Stimulated activated CD8-positive, alpha-beta memory T cell treated with anti-CD3 and anti-CD28 coated beads, Interleukin-12 subunit alpha, Interleukin-12 subunit beta, amount 100 ng/mL, for 1 hour (primary cell): ENCODE measurements at regions not wholly inside any gene's neighbourhood (a gene's known extent, or its start where the extent isn't known, plus 50 kb on each side); places are given as distances from the start of the nearest gene placed in this dataset.

Experiments
- DNase-seq: peaks from one replicate; pipeline ENCODE4 v3.0.0-alpha.2; 2020; ENCODE audit warnings: low read depth

DNA sequence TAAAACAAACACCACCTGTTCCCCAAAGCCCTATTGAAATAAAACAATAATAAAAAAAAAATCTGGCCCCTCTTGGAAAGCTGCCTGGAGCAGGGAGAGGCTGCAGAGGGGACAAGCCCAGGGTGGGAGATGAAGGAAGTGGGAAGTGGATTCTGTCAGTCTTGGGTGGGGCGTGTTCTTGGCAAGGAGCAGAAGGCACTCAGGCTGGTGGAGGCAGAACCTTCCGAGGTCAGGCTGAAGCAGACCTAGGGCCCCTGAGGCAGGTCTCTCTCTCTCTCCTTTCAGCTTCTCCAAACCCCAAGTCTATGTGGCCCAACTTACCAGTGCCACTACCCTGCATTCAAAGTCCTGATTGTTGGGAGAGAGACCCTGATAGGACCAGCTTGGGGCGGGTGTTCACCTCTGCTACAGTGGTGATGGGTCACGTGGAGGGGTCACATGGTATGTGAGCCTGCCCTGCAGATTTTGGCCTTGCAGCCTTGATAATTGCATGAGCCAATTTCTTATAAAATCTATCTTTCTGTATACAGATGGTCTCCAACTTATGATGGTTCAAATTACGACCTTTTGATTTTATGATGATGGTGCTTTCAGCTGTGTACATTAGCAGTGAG lies 145.4 kb upstream of the C1orf174 start:
- DNase-seq, result no peak

- DNase-seq, result no peak
Measured at GRCh38 chr1:4046836-4047461, 146.9 kb upstream of the C1orf174 start.

DNA sequence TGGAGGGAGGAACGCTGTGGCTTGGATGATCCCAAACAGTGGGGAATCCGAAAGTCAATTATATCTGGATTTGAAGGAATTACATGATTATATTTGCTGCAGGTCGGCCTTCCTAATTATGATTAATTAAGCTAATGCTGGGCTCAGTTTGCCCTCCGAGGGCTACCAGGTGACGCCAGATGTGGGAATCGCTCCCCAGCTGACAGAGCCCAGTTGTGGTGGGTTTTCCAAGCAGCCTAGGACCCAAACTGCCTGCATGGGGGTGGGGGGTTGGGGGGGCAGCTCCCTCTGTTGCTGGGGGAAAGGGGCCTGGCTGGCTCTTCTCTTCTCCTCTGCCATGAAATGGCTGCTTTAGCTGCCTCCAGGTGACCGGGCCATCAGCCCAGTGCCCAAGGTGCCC lies 147.6 kb upstream of the C1orf174 start:
- DNase-seq, result no peak

- no peak for DNase-seq
Measured at GRCh38 chr1:4048076-4048475, 148.0 kb upstream of the C1orf174 start.

GRCh38 chr1:4048921-4049320 lies 148.8 kb upstream of the C1orf174 start:
- DNase-seq, result no peak

DNA sequence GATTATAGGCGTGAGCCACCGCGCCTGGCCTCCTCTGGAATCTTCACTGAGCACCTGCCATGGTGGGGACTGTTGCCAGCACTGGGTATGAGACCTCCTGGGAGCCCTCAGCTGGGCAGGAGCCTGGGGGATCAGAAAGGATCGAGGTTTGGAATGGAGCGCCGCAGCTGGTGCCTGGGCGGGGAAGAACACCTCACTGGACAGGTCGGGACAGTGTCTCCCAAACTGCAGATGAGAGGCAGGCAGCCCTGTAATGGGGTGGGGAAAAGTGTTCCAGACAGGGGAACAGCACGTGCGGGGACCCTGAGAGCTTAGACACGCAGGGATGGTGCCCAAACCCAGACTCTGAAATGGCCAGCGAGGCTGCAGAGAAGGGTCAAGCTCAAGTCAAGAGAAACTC lies 150.9 kb upstream of the C1orf174 start:
- DNase-seq, result no peak

- no peak for DNase-seq
Measured at GRCh38 chr1:4052657-4053056, 152.6 kb upstream of the C1orf174 start.

DNA sequence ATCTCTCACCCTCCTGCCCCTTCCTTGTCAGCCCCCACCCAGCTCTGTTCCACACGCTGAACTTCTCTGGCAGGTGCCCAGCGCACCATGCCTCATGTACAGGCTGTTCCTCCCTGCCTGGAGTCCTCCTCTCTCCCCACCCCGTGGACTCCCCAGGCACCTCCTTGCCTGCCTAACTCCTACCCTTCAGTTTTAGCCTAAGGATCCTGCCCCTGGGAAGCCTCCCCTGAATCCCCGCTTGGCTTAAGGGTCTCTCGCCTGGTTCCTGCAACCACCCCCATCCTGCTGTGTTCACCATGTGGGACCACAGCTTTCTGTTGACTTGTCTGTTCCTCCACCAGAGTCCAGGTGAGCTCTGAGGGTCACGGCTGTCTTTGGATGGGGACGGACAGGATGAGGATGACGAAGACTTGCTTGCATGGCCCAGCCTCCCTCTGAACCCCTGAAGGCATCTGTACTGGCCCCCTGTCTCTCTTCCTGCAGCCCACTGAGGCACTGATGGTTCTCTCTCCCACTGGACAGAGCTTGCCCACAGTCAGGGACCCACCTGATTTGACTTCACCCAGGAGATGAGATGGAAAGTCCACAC lies 153.2 kb upstream of the C1orf174 start:
- no peak for DNase-seq

DNA sequence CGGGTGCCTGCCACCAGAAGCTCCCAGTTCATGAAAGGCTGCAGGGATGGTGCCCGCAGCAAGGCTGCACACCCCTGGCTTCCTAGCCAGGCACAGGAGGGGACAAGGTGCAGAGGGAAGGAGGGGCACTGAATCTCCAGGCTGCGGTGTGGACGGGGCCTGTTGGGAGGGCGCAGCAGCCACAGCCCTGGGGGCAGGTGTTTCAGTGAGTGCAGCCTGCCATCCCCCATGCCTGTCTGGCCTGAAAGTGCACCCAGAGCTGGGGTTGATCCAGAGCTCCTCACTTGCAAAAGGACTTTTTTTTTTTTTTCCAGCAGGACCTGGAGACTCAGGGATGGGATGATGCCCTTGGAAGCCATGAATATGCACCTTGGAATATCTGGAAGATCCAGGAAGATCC lies 153.7 kb upstream of the C1orf174 start:
- no peak for DNase-seq

- no peak for DNase-seq
Measured at GRCh38 chr1:4055294-4055967, 155.4 kb upstream of the C1orf174 start.

DNA sequence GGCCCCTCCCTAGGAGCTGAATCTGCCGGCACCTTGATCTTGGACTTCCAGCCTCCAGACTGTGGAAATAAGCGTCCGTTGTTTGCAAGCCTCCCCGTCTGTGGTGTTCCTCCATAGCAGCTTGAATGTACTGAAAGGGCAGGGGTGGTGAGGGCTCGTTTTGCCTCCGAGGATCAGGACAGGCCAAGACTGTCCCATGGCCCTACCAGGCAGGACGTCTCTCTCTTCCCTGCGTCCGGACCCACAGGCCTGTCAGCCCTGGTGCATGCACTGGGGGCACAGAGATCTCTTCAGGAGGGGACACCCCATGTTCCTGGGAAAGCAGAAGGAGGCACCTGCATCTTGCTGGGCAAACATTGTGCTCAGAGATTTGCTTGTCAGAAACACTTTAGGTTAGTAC lies 156.3 kb upstream of the C1orf174 start:
- no peak for DNase-seq

DNA sequence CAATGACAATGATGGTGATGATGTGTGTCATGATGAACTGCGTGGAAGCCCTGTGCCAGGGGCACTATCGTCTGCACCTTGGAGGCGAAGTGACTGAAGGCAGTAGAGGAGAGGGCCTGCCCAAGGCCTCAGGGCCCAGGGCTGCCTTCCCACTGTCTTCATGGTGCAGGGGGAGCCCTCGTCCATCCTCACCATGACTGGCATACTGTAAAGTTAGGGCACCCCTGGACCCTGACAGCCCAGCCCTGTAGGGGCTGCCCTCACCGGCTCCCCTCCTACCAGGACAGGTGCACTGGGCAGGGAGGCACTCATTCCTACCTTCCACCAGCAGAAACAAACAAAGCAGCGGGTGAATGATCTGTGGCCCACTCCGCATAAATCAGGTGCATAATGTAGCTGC lies 156.9 kb upstream of the C1orf174 start:
- no peak for DNase-seq

GRCh38 chr1:4057603-4058002 lies 157.5 kb upstream of the C1orf174 start:
- DNase-seq, result no peak

DNA sequence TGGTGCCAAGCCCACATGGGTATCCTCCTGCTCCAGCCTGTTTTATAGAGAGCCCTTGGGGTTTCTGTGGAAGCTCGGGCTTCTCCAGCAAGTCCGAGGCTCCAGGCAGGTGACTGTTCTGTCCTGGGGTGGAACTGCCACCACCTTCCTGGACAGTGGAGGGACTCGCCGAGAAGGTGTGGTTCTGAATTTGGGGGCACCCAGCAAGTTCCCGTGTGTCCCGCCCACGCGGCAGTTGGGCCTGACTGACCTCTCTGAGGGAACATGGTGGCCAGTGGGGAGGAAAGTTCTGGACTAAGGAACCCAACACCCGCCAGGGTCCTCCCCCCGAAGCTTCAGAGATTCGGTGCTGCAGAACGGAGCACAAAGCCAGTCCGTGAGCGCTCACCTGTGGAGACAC lies 158.1 kb upstream of the C1orf174 start:
- DNase-seq, result no peak

- DNase-seq, result no peak
Measured at GRCh38 chr1:4058706-4059105, 158.6 kb upstream of the C1orf174 start.

GRCh38 chr1:4059270-4059669 lies 159.2 kb upstream of the C1orf174 start:
- DNase-seq, result no peak

GRCh38 chr1:4060850-4061249 lies 160.8 kb upstream of the C1orf174 start:
- no peak for DNase-seq

- DNase-seq, result no peak
Measured at GRCh38 chr1:4061521-4062031, 161.5 kb upstream of the C1orf174 start.

DNA sequence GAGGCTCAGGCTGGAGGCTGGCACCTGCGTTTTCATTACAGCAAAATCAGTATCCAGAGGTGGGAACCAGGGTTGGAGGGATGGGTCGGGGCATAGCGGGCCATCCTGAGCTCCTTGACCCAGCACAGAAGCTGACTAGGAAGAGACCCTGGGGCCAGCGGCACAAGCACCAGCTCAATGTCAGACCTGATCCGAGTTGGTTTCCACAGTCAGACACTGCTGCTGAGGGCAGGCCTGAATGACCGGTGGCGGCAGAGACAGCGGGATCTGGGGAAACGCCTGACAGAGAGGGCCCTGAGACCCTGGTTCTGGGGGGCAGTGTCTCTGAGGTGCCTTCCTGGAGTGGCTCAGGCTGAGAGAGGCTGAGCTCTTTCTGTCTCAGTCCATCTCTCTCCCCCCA lies 162.0 kb upstream of the C1orf174 start:
- DNase-seq, result no peak

GRCh38 chr1:4062560-4062959 lies 162.5 kb upstream of the C1orf174 start:
- DNase-seq, result no peak

DNA sequence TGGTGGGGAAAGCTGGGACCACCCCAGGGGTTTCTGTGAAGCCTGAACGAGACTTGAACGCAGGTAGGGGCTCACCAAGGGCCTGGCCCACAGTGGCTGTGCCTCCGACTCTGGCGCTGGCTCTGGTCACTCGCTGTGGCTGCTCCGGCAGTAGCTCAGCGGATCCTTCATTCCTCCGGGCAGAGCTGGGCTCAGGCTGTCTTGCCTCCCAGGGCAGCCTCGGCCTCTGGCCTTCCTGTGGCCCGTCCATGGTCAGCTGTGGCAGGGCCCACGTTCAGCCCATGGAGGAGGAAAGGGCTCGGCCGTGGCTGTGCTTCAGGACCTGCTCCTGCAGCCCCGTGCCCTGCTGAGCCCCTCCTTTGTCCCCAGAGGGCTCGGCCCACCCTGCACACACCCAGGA lies 162.9 kb upstream of the C1orf174 start:
- DNase-seq, result no peak

GRCh38 chr1:4063516-4063915 lies 163.4 kb upstream of the C1orf174 start:
- no peak for DNase-seq
